ENCODE measurements at regions not wholly inside any gene's neighbourhood (a gene's known extent, or its start where the extent isn't known, plus 50 kb on each side); places are given as distances from the start of the nearest gene placed in this dataset.

GRCh38 chr9:134231767-134232166, 67.4 kb upstream of the RNU6ATAC start:
- TF ChIP-seq CTCF (conservative IDR thresholded peaks at IDR 0.05; ENCODE audit: low read depth, low read length): no peak
- no peak overlapping the region for H3K4me3 ChIP-seq (ENCODE audit: low read depth, low read length)
- DNase-seq (ENCODE audit: low read depth): no peak

- DNase-seq (ENCODE audit: low read depth): no peak
- H3K4me3 ChIP-seq (ENCODE audit: low read depth, low read length): no peak overlapping the region
- no peak for TF ChIP-seq CTCF (conservative IDR thresholded peaks at IDR 0.05; ENCODE audit: low read depth, low read length)
These were observed 68.7 kb upstream of the RNU6ATAC start for GRCh38 chr9:134233022-134233421.

GRCh38 chr9:134234001-134234660, 69.8 kb upstream of the RNU6ATAC start:
- no peak for DNase-seq (ENCODE audit: low read depth)
- no peak overlapping the region for H3K4me3 ChIP-seq (ENCODE audit: low read depth, low read length)
- no peak for TF ChIP-seq CTCF (conservative IDR thresholded peaks at IDR 0.05; ENCODE audit: low read depth, low read length)

- no peak overlapping the region for H3K4me3 ChIP-seq (ENCODE audit: low read depth, low read length)
- DNase-seq (ENCODE audit: low read depth): no peak
- TF ChIP-seq CTCF (conservative IDR thresholded peaks at IDR 0.05; ENCODE audit: low read depth, low read length): no peak
These were observed 70.5 kb upstream of the RNU6ATAC start for GRCh38 chr9:134234687-134235359.

GRCh38 chr9:134235366-134235765, 71.0 kb upstream of the RNU6ATAC start:
- H3K4me3 ChIP-seq (ENCODE audit: low read depth, low read length): no peak overlapping the region
- no peak for DNase-seq (ENCODE audit: low read depth)
- TF ChIP-seq CTCF (conservative IDR thresholded peaks at IDR 0.05; ENCODE audit: low read depth, low read length): no peak

- DNase-seq (ENCODE audit: low read depth): peak; percentile 26
- no peak for TF ChIP-seq CTCF (conservative IDR thresholded peaks at IDR 0.05; ENCODE audit: low read depth, low read length)
- no peak overlapping the region for H3K4me3 ChIP-seq (ENCODE audit: low read depth, low read length)
These were observed 71.6 kb upstream of the RNU6ATAC start for GRCh38 chr9:134236001-134236421.
